ENCODE measurements at regions not wholly inside any gene's neighbourhood (a gene's known extent, or its start where the extent isn't known, plus 50 kb on each side); places are given as distances from the start of the nearest gene placed in this dataset.

GRCh38 chr16:74045513-74045912, 251.1 kb upstream of the PSMD7 start:
- Histone ChIP-seq H3K27me3 (ENCODE audit: insufficient read depth) (no peaks in the 10 kb centered on the region), H3K9me3 (no peaks in the 10 kb centered on the region), H3K4me3 (ENCODE audit: low read depth in 2 of 2, low read length in 1 of 2) (no peak overlapping the region), H3K4me1 (ENCODE audit: control insufficient read depth in 1 of 2, insufficient read depth in 2 of 2, low read depth in 1 of 2, low read length in 1 of 2) (no peaks in the 10 kb centered on the region), H3K79me2 (ENCODE audit: insufficient read depth) (no peaks in the 10 kb centered on the region), H3K9ac (no peak overlapping the region), H3K9me2 (no peaks in the 10 kb centered on the region), H3K36me3 (replicated peaks in 1 of 2; ENCODE audit: control insufficient read depth in 1 of 2, insufficient read depth in 2 of 2, low read length in 1 of 2) (no peaks in the 10 kb centered on the region), H4K20me1 (ENCODE audit: insufficient read depth) (no peaks in the 10 kb centered on the region), H3K27ac (ENCODE audit: low read depth in 2 of 2, low read length in 1 of 2) (no peak overlapping the region), H2AFZ (ENCODE audit: low read depth) (no peak overlapping the region), H3K4me2 (no peak overlapping the region), H3F3A (replicated peaks; ENCODE audit: insufficient read depth) (no peaks in the 10 kb centered on the region)
- ChIA-PET CTCF (interaction anchor here (1.0 to 4.2 kb wide), 3 partner anchors 11 to 230 kb away, joined by 3 to 31 read pairs (median 4); no protein-coding TSS in a partner anchor), POLR2A (no interaction called here)
- TF ChIP-seq, protein P1, sequence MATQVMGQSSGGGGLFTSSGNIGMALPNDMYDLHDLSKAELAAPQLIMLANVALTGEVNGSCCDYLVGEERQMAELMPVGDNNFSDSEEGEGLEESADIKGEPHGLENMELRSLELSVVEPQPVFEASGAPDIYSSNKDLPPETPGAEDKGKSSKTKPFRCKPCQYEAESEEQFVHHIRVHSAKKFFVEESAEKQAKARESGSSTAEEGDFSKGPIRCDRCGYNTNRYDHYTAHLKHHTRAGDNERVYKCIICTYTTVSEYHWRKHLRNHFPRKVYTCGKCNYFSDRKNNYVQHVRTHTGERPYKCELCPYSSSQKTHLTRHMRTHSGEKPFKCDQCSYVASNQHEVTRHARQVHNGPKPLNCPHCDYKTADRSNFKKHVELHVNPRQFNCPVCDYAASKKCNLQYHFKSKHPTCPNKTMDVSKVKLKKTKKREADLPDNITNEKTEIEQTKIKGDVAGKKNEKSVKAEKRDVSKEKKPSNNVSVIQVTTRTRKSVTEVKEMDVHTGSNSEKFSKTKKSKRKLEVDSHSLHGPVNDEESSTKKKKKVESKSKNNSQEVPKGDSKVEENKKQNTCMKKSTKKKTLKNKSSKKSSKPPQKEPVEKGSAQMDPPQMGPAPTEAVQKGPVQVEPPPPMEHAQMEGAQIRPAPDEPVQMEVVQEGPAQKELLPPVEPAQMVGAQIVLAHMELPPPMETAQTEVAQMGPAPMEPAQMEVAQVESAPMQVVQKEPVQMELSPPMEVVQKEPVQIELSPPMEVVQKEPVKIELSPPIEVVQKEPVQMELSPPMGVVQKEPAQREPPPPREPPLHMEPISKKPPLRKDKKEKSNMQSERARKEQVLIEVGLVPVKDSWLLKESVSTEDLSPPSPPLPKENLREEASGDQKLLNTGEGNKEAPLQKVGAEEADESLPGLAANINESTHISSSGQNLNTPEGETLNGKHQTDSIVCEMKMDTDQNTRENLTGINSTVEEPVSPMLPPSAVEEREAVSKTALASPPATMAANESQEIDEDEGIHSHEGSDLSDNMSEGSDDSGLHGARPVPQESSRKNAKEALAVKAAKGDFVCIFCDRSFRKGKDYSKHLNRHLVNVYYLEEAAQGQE (IDR thresholded peaks at IDR 0.05; ENCODE audit: low read depth, low read length) = no peak
- TF ChIP-seq FOSL2 (IDR thresholded peaks at IDR 0.05; ENCODE audit: borderline replicate concordance, low read depth) = no peak
- TF ChIP-seq POLR2AphosphoS5 (IDR thresholded peaks at IDR 0.05; ENCODE audit: low read depth, low read length) = no peak
- TF ChIP-seq RCOR1 (IDR thresholded peaks at IDR 0.05; ENCODE audit: low read length) = no peak
- no peak for TF ChIP-seq GATA2 (CRISPR knock-in tag; IDR thresholded peaks at IDR 0.05)
- no peak for TF ChIP-seq FOXJ3 (CRISPR knock-in tag; IDR thresholded peaks at IDR 0.05)
- TF ChIP-seq CHD2 (IDR thresholded peaks at IDR 0.05; ENCODE audit: low read length, partially characterized antibody) = no peak
- TF ChIP-seq FOXM1 (IDR thresholded peaks at IDR 0.05; ENCODE audit: low read depth) = no peak
- no peak for TF ChIP-seq RXRA (IDR thresholded peaks at IDR 0.05; ENCODE audit: borderline replicate concordance, low read depth)
- TF ChIP-seq EP300 (IDR thresholded peaks at IDR 0.05; ENCODE audit: borderline replicate concordance in 1 of 2, low read depth in 1 of 2, low read length in 1 of 2) = no peak
- TF ChIP-seq TEAD4 (IDR thresholded peaks at IDR 0.05; ENCODE audit: borderline replicate concordance, insufficient read depth) = no peak
- TF ChIP-seq MXI1 (IDR thresholded peaks at IDR 0.05; ENCODE audit: low read depth, low read length) = no peak
- no peak for TF ChIP-seq IRF3 (IDR thresholded peaks at IDR 0.05; ENCODE audit: low read depth, low read length)
- TF ChIP-seq YY1 (IDR thresholded peaks at IDR 0.05; ENCODE audit: low read depth) = no peak
- DNase-seq = no peak
- WGBS (ENCODE audit: low lambda C conversion rate) = 37% methylated on average over 3 of the region's 3 CpGs

All from SK-N-SH (cell line).